ENCODE measurements at regions not wholly inside any gene's neighbourhood (a gene's known extent, or its start where the extent isn't known, plus 50 kb on each side); places are given as distances from the start of the nearest gene placed in this dataset.
A peak's percentile ranks its signal among the peaks of the same experiment; 100 is the strongest.

DNA sequence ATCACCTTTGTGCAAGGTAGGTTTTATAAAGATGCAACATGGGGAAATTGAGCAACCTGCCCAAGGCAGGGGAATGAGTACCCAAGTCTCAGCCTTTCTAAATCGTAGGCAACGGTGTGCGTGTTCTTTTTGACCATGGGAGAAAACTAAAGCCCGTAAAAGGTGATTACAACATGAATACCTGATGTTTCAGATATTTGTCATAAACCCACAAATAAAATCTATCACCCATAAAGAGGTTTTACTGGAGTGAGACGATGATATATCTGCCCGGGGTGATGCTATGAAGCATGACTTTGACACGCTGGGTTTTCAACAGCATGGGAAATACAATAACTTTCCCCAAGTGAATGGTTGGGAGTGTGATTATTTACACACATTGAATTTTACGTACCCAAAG is 406.3 kb upstream of the KLF6 start:
- no peaks in the 10 kb centered on the region for H3K9me3 Mint-ChIP-seq
- no peak for DNase-seq (ENCODE audit: low spot score in 2 of 2)
- no peaks in the 10 kb centered on the region for H3K4me1 Mint-ChIP-seq
- no peaks in the 10 kb centered on the region for H3K27me3 Mint-ChIP-seq
- no peak for ATAC-seq (ENCODE audit: low read depth)
- H3K36me3 Mint-ChIP-seq: no peaks in the 10 kb centered on the region
- H3K27ac Mint-ChIP-seq: no peak overlapping the region
- no peak overlapping the region for H3K4me3 Mint-ChIP-seq

DNA sequence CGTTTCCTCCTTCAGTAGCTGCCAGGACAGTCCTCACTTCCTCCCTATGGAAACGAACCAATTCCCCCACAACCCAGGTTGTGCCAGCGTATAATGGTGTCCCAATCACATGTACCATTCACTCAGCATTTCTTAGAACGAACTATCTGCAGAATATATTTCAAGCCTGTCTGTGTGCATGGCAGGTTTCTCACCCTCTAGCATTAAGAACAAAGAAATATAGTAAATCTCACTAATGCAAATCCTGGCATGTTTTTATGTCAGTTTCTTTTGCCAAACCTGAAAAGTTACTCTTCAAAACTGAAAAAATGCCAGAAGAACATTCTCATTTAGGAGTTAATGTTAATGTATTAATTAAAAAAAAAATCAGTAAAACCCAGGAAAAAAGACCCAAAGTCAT is 405.9 kb upstream of the KLF6 start:
- H3K4me1 Mint-ChIP-seq: no peaks in the 10 kb centered on the region
- ATAC-seq (ENCODE audit: low read depth): no peak
- no peak overlapping the region for H3K27ac Mint-ChIP-seq
- H3K9me3 Mint-ChIP-seq: no peaks in the 10 kb centered on the region
- H3K36me3 Mint-ChIP-seq: no peaks in the 10 kb centered on the region
- no peaks in the 10 kb centered on the region for H3K27me3 Mint-ChIP-seq
- no peak for DNase-seq (ENCODE audit: low spot score in 2 of 2)
- no peak overlapping the region for H3K4me3 Mint-ChIP-seq

DNA sequence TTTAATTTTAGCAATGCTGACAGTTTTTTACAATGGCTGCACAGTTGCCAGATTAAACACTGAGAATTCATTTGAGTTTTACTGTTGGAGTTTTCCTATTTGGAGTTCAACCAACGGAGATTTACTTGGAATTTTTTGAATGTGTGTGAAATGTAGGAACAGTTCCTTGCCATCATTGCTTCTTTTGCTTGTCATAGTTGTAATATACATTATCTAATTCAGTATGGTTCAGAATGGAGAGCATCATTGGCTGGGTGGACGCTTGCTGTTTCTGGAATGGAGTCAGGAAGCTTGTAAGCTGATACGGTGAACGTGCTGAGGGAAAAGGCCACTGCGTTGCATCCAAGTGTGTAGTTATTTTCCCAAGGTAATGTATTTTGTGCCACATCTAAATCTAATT is 404.3 kb upstream of the KLF6 start:
- Mint-ChIP-seq H3K4me1 (no peaks in the 10 kb centered on the region), H3K36me3 (no peaks in the 10 kb centered on the region), H3K9me3 (no peaks in the 10 kb centered on the region), H3K27me3 (no peaks in the 10 kb centered on the region), H3K27ac (no peak overlapping the region), H3K4me3 (no peak overlapping the region)
- no peak for ATAC-seq (ENCODE audit: low read depth)
- DNase-seq (ENCODE audit: low spot score in 2 of 2): no peak

DNA sequence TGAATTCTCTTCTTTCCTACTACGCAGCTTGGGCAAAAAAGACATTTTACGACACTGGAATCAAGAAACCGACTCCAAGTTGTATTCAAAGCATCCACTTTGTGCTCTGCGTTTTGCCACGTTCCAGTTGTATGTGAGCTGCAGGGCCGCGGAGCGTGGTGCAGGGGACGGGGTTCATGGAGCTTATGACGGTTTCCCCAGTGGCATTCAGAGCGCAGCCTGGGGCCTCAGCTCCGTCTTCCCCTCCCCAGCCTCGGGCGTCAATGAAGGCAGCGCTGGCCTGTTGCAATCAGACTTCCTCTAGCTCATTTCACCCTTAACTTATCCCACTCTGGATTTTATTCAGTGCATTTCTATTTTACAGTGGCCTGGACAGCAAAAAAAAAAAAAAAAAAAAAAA is 403.4 kb upstream of the KLF6 start:
- ATAC-seq (ENCODE audit: low read depth): no peak
- no peak overlapping the region for H3K4me3 Mint-ChIP-seq
- H3K4me1 Mint-ChIP-seq: no peaks in the 10 kb centered on the region
- H3K36me3 Mint-ChIP-seq: no peaks in the 10 kb centered on the region
- H3K27me3 Mint-ChIP-seq: no peaks in the 10 kb centered on the region
- no peak for DNase-seq (ENCODE audit: low spot score in 2 of 2)
- no peaks in the 10 kb centered on the region for H3K9me3 Mint-ChIP-seq
- no peak overlapping the region for H3K27ac Mint-ChIP-seq

DNA sequence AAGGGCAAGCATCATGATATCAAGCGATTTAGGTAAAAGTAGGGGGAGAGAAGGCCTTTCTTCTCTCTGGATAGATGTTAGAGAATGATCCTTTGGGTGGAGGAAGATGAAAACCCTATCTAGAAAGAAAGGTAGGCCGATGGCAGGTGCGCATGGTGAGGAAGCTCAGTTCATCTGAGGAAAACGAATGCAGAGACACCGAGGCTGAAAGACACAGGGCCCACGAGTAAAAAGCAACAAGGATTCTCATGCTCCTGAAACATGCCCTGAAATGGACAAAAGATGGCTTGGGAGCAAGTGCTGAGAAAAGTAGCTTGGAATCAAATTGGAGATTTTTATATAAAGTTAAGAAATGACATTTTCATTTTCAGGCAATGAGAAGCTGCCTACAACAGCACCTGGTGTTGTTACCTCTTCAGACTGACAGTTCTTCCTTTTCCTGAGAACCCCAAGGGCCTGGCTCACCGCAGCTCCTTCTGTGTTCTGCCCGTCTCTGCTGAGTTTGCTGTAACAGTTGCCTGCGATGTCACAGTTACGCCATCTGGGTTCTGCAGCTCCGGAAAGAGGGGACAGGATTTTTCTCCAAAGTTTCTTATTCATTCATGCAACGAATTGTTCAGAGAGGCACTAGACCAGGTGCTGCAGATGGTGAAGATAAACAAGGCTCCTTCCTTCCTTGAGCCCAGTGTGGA is 402.0 kb upstream of the KLF6 start:
- no peak for DNase-seq (ENCODE audit: low spot score in 2 of 2)
- no peaks in the 10 kb centered on the region for H3K27me3 Mint-ChIP-seq
- no peak overlapping the region for H3K4me3 Mint-ChIP-seq
- ATAC-seq (ENCODE audit: low read depth): no peak
- no peaks in the 10 kb centered on the region for H3K4me1 Mint-ChIP-seq
- H3K27ac Mint-ChIP-seq: no peak overlapping the region
- H3K9me3 Mint-ChIP-seq: no peaks in the 10 kb centered on the region
- no peaks in the 10 kb centered on the region for H3K36me3 Mint-ChIP-seq

DNA sequence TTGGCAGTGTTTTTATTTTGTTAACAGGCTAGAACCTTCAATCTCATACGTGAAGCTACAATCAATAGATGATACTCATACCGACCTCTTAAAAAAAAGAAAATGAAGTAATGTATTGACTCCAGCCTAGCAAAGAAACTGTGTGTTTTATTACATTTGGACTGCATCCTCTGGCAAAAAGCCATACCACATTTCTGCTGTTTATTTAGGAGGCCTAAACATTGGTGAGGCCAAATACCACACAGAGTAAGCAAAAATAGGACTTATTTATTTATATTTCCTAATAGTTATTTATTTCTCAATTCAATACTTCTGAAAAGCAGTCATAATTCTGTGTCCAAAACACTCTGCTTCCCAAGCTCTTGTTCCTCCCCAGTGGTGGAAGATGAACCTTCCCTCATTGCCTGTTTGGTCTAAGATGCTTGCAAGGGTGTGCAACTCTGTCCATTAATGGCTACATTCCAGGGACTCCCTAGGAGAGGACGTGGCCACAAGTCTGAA is 398.8 kb upstream of the KLF6 start:
- Mint-ChIP-seq H3K9me3 (no peaks in the 10 kb centered on the region), H3K4me3 (no peak overlapping the region), H3K27me3 (no peaks in the 10 kb centered on the region), H3K36me3 (no peaks in the 10 kb centered on the region), H3K4me1 (peaks cover 4% of the 10 kb centered on the region), H3K27ac (no peak overlapping the region)
- ATAC-seq (ENCODE audit: low read depth): no peak
- no peak for DNase-seq (ENCODE audit: low spot score in 2 of 2)

DNA sequence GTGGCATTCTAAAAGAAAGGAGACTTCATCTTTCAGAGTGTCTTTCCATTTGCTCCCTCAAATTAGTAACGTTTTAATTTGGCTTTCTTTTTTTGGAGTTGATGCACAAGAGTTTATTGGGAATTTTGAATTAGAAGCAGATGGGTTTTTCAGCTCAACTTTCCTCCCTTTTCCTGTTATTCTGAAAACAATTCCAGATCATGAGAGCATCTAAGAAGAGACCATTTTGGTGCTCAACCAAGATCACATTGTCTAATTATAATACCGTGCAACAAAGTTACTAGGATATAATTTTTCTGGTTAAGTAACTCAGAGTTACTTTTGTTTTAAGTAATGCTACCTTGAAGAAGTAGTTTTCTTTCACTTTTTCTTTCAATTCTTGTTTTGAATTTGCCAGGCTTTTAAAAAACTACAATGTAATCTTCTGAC is 396.6 kb upstream of the KLF6 start:
- Mint-ChIP-seq H3K9me3 (no peaks in the 10 kb centered on the region), H3K4me3 (no peak overlapping the region), H3K36me3 (no peaks in the 10 kb centered on the region), H3K4me1 (peaks cover 4% of the 10 kb centered on the region), H3K27ac (no peak overlapping the region), H3K27me3 (no peaks in the 10 kb centered on the region)
- peak; percentile 38 for ATAC-seq (ENCODE audit: low read depth)
- no peak for DNase-seq (ENCODE audit: low spot score in 2 of 2)

DNA sequence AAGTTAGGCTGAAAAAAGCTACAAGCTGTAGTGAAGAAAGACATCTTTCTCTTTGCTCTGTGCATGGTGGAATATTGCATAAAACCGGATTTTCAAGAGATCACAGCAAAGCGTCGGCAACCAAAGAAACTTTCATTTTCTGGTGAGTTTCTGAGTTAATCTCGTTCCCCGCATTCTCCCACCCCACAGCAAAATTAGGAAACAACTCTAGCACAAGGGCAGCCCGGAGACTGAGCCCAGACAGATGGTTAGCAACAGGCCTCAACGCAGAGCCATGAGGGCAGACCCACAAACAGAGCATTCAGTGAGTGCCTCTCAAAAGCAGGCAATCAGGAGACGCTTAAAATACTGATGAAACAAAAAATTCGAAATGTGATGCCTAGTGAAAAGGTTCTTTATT is 396.1 kb upstream of the KLF6 start:
- Mint-ChIP-seq H3K27me3 (no peaks in the 10 kb centered on the region), H3K9me3 (no peaks in the 10 kb centered on the region), H3K36me3 (no peaks in the 10 kb centered on the region), H3K4me1 (peaks cover 6% of the 10 kb centered on the region), H3K27ac (no peak overlapping the region), H3K4me3 (peak overlapping the region; percentile 11)
- DNase-seq (ENCODE audit: low spot score in 2 of 2): no peak
- ATAC-seq (ENCODE audit: low read depth): no peak

DNA sequence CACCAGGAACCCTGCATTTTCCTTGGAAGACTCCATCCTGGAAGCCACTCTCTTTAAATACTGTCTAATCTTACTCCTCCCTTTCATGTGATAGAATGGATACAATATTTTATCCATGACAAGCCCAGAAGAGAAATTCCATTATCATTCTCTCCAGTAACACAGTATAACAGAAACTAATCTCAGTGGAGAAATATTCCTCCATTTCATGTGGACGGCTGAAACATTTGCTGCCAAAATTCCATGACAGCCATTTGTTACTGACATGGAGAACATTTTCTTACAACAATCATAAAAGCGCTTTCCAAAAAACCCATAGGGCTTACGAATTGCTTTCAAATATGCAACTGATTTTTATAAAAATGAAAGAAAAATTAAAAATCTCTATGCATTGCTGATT is 392.8 kb upstream of the KLF6 start:
- Mint-ChIP-seq H3K9me3 (no peaks in the 10 kb centered on the region), H3K4me3 (no peak overlapping the region), H3K27me3 (no peaks in the 10 kb centered on the region), H3K27ac (no peak overlapping the region), H3K36me3 (peaks cover 2% of the 10 kb centered on the region), H3K4me1 (peaks cover 9% of the 10 kb centered on the region)
- no peak for ATAC-seq (ENCODE audit: low read depth)
- no peak for DNase-seq (ENCODE audit: low spot score in 2 of 2)

DNA sequence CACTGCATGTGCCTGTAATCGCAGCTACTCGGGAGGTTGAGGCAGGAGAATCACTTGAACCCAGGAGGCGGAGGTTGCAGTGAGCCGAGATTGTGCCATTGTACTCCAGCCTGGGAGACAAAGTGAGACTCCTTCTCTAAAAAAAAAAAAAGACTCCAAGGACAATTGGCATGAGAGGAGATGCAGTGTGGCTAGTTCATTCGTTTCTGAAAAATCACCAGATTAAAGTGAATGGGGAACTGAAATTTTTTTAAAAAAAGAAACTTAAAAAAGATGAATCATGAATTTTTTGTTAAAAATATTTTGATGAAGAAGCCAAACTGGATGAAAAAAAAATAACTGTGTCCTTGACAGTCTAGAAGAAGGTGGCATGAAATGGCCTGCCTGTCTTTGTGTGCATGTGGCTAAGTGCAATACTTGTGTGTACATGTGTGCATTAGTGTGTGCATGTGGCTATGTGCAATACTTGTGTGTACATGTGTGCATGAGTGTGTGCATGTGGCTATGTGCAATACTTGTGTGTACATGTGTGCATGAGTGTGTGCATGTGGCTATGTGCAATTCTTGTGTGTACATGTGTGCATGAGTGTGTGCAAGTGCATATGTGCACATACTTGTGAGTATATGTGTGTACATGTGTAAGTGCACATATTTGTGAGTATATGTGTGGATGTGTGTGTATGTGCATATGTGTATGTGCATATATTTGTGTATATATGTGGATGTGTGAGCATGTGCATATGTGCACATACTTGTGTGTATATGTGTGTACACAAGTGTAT is 391.7 kb upstream of the KLF6 start:
- Mint-ChIP-seq H3K27ac (no peak overlapping the region), H3K4me3 (no peak overlapping the region), H3K4me1 (peaks cover 10% of the 10 kb centered on the region), H3K9me3 (no peaks in the 10 kb centered on the region), H3K36me3 (peaks cover 2% of the 10 kb centered on the region), H3K27me3 (no peaks in the 10 kb centered on the region)
- DNase-seq (ENCODE audit: low spot score in 2 of 2) (no peak), ATAC-seq (ENCODE audit: low read depth) (no peak)

DNA sequence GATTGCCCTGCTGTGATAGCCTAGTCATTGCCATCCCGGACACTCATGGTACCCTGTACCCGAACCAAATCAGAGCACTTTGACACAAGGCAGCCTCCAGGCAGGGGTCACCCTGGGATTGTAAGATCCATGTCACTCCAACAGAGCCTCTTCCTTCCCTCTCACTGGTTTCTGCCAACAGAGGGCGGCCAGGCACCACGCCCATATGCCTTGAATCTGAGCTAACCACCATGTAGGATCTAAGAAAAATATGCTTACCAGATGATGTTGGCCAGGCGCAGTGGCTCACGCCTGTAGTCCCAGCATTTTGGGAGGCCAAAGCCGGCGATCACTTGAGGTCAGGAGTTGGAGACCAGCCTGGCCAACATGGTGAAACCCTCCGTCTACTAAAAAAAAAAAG is 389.2 kb upstream of the KLF6 start:
- peaks cover 2% of the 10 kb centered on the region for H3K36me3 Mint-ChIP-seq
- H3K4me3 Mint-ChIP-seq: no peak overlapping the region
- no peaks in the 10 kb centered on the region for H3K9me3 Mint-ChIP-seq
- no peak overlapping the region for H3K27ac Mint-ChIP-seq
- ATAC-seq (ENCODE audit: low read depth): no peak
- peaks cover 22% of the 10 kb centered on the region for H3K4me1 Mint-ChIP-seq
- H3K27me3 Mint-ChIP-seq: no peaks in the 10 kb centered on the region
- no peak for DNase-seq (ENCODE audit: low spot score in 2 of 2)

DNA sequence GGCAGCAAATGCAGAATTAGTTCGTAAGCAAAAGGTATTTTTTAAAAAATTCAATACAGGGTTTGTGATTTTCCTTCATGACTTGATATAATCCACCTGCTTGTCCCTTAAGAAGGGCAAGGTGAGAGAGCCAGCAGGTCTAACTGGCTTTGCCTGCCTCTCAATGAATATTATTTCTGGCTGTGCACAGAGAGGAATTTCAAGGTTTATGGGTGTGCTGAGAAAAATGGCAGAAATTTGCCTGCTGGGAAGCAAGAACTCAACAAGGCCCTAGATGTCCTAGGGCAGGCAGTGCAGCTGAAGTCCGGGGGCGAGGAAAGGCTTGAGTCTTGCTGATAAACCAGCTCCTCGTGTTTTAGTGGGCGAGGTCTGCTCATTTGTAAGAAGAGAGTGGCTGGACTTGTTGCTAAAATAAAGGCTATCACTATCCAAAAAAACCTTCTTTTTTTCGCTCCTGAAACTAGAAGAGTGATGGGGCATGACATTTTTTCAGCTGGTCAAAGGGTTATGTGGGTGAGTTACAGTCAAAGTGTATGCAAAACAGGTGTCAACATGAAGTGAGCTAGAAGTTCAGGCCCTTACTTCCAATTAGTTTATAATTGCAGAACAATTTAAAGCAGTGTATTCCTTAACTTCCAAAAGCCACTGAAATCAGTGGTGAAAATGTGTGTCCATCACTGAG is 385.8 kb upstream of the KLF6 start:
- DNase-seq (ENCODE audit: low spot score in 2 of 2) (no peak), ATAC-seq (ENCODE audit: low read depth) (no peak)
- Mint-ChIP-seq H3K36me3 (peaks cover 2% of the 10 kb centered on the region), H3K4me1 (peaks cover 22% of the 10 kb centered on the region), H3K27me3 (no peaks in the 10 kb centered on the region), H3K27ac (no peak overlapping the region), H3K9me3 (no peaks in the 10 kb centered on the region), H3K4me3 (no peak overlapping the region)

DNA sequence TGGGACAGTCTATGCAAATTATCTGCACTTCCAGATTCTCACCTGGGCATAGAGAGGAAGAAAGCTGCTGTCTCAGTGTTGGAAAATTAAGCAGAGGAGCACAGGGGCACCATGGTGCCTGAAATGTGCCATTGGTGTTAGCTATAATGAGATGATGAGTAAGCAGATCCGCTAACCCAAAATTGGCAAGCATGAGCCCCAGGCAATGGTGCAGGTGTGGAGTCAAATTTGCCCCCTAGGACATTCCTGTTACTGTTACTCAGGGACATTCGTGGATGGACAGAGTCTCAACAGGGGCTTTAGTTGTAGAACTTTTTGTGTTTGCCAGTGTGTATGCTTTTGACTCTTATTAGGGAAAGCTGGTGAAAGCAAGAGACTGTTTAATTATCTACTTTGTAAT is 385.2 kb upstream of the KLF6 start:
- ATAC-seq (ENCODE audit: low read depth) (no peak), DNase-seq (ENCODE audit: low spot score in 2 of 2) (no peak)
- H3K4me3 Mint-ChIP-seq: no peak overlapping the region
- H3K36me3 Mint-ChIP-seq: peaks cover 2% of the 10 kb centered on the region
- no peak overlapping the region for H3K27ac Mint-ChIP-seq
- H3K9me3 Mint-ChIP-seq: no peaks in the 10 kb centered on the region
- H3K27me3 Mint-ChIP-seq: no peaks in the 10 kb centered on the region
- H3K4me1 Mint-ChIP-seq: peaks cover 21% of the 10 kb centered on the region

DNA sequence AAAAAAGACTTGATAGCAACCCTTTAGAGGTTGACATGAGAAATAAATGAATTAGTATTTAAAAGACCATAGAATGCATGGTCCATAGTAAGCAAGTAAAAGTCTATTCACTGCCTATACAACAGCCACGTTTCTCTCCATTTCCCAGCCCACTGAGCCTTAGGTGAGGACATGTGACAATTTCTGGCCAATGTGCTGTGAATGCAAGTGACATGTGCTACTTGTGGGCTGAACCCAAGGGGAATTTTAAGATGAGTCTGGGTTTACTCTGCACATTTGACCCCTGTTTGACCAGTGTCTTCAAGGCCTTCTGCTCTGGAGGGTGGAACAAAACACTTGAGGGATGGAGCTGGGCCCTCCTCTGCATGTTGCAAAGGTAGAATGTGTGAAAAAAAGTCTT is 384.4 kb upstream of the KLF6 start:
- no peak overlapping the region for H3K4me3 Mint-ChIP-seq
- H3K36me3 Mint-ChIP-seq: no peaks in the 10 kb centered on the region
- peaks cover 21% of the 10 kb centered on the region for H3K4me1 Mint-ChIP-seq
- no peak for ATAC-seq (ENCODE audit: low read depth)
- H3K27me3 Mint-ChIP-seq: no peaks in the 10 kb centered on the region
- no peak for DNase-seq (ENCODE audit: low spot score in 2 of 2)
- no peaks in the 10 kb centered on the region for H3K9me3 Mint-ChIP-seq
- H3K27ac Mint-ChIP-seq: no peak overlapping the region

Data from memory B cell (primary cell).